Inferior parietal cortex (tissue), 1 donor: ENCODE measurements at regions not wholly inside any gene's neighbourhood (a gene's known extent, or its start where the extent isn't known, plus 50 kb on each side); places are given as distances from the start of the nearest gene placed in this dataset.
"Not testable (repeated sequence)": the region's sequence is repeated elsewhere in the genome, so short reads cannot be mapped to it uniquely, and the experiment has no call there.

Experiments
- DNase-seq: peaks from one replicate; pipeline ENCODE4 v3.0.0-alpha.2; 2016; ENCODE audit errors: extremely low spot score

DNA sequence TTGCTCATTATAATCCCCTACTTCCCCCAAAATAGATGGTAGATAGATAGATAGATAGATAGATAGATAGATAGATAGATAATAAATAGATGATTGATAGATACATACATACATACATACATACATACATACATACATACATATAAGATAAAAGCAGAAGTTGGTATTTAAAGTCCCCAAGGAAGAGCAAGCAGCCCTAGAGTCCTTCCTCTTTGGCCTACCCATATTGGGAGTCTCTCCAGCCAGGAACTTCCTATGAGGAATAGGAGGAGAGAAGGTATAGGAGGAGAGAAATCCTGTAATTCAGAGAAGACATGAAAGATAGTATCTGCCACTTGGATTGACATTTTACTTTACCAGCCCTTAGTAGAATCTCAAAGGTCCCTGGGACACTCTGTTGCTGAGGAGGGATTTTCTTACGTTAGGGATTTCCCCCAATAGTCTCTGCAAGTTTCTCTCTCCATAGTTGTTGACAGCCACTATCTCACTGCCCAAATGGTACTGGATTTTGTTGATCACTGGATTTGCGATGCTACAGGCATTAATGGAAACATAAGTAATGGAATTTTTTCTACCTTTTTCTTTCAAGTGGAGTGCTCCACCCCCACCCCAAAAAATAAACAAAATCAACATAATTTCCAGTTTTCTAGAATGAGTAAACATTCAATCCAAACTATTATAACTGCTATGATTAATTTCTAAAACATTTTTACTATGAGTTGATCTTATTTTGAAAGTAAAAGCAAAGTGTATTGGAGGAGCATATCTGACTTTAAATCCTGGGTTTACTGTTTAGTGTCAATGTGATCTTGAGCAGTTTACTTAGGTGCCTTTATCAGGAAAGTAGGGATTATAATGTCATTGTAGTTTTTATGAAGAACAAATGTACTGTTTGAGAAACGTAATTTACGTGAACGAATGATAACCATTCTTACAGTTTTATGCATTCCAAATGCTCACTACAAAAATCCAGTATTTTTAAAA is 93.2 kb upstream of the TNFSF4 start:
- DNase-seq: no peak

DNA sequence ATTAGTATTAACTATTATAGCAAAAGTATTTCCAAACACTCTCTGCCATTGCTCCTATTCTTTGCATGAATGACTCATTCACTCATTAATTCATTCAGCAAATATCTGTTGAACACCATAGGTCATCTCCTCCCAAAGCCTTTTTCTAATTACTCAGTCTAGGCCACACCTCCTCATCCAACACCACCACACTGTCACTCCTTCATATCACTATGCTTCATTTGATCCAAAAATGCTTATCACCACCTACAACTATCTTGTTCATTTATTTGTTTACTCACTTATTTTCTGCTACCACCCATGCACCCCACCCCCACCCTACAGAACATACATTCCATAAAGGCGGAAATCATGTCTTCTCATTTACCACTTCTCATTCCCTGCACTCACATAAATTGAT is 94.4 kb upstream of the TNFSF4 start:
- DNase-seq: no peak

DNA sequence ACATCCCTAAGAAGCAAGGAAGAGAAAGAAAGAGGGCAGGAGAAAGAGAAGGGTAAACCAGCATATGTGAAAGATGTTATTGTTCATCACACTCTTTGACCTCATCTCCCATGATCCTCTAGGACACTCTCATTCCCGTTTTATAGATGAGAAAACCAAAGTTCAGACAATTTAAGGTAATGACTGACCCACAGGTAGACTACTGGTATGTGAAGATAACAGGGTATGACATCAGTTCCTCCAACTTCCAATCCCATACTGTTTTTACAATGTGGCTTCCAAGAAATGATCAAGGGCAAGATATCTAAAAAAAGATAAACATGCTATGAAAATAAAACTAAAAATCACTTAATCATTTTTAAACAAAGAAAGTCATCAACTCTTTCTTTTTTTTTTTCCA is 95.2 kb upstream of the TNFSF4 start:
- DNase-seq: no peak

DNA sequence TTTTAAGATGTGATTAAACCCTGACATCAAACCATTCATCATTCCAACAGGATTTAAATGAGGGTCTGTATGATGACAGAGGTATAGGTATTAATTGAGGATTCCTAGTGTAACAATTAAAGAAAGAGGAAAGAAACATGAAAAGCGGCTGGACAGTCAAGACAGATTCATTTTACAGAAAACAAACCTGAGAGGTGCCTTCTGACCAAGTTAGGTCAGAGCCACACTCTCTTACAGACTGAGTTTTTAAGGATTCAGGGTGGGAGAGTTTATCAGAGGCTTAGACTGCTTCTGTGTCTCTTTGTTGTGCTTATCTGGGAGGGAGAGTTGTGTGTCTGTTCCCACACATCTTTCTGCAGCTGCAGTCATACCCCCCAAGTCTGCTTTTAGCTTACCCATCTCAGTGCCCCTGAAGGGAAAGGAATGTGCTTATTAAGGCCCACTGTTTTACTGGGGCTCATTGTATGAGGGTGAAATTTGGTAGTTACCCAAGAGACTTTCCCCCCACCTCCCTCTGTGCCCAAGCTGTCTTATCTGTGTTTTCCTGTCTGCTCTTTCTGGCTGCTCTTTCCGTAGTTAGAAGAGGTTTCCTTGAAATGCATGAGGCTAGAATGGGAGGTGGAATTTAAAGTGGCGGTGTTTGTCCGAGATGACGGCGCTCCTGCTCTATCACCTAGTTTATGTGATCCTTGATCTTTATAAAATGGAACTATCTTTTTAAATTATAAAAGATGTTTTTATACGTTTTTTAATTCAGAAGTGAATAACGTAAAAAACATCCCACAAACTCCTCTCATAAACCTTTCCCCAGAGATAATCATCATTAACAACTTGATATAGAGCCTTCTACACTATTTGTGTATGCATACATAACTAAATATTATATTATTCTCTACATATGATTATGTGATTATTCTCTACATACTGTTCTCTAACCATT is 96.0 kb upstream of the TNFSF4 start:
- DNase-seq: no peak

DNA sequence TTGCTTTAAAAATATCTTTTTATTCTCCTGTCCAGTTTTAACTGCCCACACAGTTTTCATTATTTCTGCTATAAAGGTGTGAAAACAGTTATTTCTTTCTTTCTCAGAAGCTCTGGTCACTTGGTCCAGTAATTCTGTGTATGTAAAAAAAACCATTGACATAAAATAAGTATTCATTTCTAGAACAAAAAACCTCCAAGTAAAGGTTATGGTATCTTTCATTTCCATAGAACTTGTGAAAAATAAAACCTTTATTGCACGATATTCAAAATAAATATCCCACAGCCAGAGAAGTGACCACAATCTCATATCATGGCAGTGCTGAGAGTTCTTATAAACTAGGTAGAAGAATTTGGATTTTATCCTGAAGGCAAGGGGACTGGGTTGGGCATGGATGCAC is 96.9 kb upstream of the TNFSF4 start:
- no peak for DNase-seq

DNA sequence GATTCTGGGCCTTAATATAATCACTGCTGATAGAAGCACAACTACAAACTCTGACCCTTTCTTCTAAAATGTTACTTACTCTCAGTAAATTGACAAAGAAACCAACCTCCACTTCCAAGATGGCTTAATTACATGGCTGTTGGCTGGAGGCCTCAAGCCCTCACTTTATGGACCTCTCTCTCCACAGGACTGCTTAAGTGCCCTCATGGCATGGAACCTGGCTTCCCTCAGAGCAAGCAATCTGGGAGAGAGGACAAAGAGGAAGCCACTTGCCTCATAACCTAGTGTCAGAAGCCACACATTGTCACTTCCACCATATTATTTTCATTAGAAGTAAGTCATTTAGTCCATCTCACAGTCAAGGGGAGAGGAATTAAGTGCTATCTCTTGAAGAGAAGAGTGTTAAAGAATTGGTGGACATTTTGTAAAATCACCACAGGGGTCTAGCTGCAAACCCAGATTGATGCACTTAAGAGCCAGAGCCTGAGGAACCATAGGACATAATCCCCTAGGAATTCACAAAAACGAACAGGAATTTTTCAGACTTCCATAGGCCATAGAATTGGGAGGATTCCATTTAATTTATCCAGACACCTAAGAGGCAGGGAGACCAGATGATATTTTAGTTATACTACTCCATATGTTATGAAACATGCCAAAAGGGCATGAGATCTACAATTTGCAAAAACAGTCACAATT is 97.5 kb upstream of the TNFSF4 start:
- no peak for DNase-seq

DNA sequence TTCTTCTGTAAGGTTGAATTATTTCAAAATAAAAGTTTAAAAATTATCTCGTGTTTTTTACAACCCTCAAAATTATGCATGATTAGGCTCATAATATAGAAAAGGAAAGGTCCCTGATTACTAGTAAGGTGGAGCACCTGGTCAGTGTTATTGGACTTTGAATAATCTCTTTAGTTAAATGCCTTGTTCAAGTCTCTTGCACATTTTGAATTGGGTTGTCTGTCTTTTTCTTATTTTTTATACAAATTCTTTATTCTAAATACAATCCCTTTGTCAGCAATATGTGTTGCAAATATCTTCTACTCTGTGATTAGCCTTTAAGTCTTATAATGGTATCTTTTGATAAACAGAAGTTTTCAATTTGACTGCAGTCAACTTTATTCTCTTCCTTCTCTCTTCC is 100.7 kb upstream of the TNFSF4 start:
- DNase-seq: no peak

DNA sequence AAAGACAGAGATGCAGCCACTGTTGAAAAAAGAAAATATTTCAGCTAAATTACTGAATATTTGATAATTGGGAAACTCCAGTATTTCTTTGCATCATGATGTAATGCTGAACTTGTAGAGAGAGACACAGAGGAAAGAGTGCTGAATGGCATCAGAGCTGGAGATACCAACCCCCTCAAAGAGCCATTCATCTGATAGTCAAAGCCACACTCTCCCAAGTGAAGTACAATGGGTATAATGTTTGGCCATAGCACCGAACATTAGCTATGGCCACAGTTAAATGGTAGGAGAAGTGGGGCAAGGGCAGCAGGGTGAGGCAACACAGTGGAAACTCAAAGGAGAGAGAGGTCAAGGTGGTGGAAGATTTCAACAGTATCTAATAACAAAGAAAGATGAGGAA is 107.5 kb upstream of the TNFSF4 start:
- no peak for DNase-seq

DNA sequence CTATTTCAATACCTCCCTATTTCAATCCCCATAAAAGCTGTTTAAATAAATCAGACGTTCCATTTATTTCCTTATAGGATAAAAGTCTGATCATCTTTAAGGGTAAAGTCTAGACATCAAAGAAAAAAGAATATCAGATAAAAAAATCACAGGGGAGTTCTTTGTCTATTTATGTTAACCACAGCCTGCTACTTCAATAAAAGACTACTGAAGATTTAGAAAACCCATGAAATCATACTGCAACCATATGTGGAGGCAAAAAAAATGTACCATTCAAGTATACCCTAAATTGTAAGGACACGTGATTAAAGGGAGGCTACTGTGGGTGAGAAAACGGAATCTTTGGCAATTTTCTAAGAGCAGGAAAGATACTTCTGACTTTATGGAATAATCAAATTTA is 108.2 kb upstream of the TNFSF4 start:
- no peak for DNase-seq

DNA sequence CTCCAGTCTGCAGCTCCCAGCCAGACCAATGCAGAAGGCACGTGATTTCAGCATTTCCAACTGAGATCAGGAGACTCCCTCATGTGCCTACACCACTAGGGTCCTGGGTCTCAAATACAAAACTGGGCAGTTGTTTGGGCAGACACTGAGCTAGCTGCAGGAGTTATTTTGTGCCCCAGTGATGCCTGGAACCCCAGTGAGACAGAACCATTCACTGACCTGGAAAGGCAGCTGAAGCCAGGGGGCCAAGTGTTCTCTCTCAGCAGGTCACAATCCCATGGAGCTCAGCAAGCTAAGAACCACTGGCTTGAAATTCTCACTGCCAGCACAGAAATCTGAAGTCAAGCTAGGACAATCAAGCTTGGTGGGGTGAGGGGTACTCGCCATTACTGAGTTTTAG is 111.7 kb upstream of the TNFSF4 start:
- no peak for DNase-seq

DNA sequence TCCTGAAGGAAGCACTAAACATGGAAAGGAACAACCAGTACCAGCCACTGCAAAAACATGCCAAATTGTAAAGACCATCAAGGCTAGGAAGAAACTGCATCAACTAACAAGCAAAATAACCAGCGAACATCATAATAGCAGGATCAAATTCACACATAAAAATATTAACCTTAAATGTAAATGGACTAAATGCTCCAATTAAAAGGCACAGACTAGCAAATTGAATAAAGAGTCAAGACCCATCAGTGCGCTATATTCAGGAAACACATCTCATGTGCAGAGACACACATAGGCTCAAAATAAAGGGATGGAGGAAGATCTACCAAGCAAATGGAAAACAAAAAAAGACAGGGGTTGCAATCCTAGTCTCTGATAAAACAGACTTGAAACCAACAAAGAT is 117.2 kb upstream of the TNFSF4 start:
- not testable (repeated sequence) for DNase-seq

DNA sequence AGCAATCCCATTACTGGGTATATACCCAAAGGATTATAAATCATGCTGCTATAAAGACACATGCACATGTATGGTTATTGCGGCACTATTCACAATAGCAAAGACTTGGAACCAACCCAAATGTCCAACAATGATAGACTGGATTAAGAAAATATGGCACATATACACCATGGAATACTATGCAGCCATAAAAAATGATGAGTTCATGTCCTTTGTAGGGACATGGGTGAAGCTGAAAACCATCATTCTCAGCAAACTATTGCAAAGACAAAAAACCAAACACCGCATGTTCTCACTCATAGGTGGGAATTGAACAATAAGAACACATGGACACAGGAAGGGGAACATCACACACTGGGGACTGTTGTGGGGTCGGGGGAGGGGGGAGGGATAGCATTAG is 120.9 kb upstream of the TNFSF4 start:
- not testable (repeated sequence) for DNase-seq

DNA sequence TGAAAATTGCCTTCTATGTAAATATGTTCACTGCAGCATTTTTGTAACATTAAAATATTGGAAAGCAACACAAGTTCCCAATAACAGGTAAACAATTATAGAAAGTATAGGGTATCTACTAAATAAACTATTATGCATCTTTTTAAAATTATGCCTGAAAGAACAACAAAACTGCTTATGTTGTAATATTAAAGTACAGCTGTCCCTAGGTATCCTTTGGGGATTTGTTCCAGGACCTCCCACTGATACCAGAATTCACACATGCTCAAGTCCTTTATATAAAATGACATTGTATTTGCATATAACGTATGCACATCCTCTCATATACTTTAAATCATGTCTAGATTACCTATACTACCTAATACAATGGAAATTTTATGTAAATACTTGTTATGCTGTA is 121.8 kb upstream of the TNFSF4 start:
- DNase-seq: no peak

DNA sequence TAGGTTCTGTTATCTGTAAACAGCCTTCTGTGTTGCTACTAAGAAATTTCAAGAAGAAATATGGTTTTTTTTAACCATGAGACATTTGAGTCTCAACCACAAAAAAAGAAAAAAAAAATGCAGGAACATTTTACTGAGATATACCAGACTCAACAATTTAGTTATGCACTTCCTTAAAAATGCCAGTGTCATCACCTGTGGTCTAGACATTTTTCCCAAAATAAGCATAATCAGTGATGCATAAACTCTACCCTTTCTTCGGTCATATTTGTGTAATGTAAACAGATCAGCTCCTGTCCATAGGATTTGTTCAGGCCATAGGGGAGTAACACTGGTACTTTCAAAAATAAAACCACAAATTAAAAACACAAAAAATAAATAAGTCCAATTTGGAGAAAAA is 122.6 kb upstream of the TNFSF4 start:
- no peak for DNase-seq

DNA sequence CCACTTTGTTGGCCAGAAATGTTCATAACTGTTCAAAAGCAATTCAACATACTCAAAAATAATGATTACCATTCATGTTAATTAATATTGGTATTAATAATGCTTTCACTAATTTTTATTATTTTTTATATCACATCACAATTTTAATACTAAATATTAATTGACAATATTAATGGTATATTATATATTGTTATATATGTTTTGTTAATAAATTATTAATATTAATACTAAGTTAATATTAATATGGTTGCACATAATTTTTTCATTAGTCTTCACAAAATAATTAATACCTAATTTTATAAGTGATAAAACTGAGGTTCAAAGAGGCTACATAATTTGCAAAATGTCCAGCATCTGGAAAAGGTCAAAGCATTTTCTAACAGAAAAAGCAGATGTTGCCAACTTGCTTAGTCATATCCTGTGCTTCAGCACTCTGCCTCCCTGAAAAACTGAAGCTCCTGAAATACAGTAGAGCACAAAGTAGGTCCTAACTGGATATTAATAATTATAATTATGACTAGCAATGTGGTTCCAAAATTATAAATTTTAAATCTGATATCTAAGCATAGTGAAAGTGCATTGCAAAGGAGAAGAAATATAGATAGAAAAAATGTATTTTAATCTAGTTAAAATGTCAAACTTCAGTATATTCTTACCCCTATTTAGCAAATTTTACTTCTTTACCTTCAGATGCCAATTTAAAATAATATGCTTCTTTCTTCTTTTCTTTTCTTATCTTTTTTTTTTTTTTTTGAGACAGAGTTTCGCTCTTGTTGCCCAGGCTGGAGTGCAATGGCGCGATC is 123.2 kb upstream of the TNFSF4 start:
- no peak for DNase-seq

DNA sequence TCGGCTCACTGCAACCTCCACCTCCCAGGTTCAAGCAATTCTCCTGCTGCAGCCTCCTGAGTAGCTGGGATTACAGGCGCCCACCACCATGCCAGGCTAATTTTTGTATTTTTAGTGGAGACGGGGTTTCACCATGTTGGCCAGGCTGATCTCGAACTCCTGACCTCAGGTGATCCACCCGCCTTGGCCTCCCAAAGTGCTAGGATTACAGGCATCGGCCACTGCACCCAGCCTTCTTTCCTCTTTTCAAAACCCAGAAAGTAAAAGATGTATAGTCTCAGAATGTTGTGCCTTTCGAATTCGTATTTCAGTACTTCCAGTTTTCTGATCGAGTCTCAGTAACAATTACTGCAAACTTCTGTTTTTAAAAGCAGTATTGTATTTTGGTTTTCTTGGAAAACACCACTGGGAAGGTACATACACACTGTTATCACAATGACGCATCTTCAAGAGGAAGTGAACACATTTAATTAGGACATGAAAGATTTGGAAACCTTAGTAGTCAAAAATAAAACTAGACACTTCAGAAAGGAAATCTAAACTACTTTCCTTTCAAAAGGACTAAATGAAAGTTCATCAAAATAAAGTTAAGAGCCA is 123.9 kb upstream of the TNFSF4 start:
- DNase-seq: not testable (repeated sequence)

DNA sequence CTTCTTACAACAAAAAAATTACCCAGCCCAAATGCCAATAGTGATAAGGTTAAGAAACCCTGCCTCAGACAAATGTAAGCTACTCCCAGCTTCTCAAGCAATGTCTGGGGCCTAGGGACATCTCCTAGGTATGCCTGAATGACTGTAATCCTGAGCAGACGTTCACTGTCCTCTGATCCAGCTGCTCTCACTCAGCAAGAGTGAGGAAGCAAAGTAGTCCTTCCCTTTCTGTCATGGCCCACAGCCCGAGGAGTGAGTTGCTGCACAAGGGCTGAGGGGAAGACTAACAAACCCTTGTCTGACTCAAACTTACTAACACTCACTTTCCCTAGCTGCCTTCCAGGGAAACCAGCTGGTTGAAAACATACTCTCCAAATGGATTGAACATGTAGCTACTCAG is 124.9 kb upstream of the TNFSF4 start:
- no peak for DNase-seq

DNA sequence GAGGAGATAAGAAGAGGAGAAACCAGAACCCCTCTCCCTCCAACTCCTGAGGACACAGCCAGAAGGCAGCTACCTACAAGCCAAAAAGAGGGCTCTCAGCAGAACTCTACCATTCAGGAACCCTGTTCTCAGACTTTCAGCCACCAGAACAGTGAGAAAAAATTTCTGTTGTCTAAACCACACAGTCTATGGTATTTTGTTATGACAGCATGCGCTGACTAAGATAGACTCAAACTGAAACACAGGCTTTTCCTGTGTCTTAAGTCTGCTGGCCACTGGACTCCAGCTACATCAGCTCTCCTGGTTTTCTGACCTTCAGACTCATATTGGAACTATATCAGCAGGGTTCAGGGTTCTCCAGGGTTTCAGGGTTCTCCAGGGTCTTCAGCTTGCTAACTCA is 126.5 kb upstream of the TNFSF4 start:
- DNase-seq: no peak

DNA sequence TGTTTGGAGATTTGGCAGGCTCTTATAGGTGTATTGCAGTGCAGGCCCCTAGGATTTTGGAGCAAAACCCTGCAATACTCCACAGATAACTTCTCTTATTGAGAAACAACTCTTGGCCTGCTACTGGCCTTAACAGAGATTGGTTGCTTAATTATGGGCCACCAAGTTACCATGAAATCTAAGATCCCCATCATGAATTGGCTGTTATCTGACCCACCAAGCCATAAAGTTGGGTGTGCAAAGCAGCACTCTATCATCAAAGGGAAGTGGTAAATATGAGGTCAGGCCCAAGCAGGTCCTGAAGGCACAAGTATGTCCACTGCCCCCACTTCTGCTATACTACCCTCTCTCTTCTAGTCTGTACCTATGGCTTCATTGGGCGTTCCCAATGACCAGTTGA is 130.0 kb upstream of the TNFSF4 start:
- DNase-seq: no peak

DNA sequence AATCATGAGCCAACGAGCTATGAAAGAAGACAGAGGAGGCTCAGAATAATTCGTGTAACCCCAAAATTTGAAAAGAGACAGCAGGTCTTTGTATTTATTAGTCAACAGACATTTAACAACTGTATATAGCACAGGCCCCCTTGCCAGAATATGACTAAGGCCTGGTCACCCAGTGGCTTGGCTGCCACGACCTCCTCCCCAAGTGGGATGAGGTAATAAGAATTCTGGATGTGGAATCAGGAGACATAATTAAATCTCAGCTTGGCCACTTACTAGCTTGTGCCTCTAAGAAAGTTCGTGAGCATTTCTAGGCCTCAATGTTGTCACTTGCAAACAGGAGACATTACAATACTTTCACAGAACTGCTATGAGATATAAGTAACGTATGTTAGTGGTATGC is 134.2 kb upstream of the TNFSF4 start:
- DNase-seq: no peak

DNA sequence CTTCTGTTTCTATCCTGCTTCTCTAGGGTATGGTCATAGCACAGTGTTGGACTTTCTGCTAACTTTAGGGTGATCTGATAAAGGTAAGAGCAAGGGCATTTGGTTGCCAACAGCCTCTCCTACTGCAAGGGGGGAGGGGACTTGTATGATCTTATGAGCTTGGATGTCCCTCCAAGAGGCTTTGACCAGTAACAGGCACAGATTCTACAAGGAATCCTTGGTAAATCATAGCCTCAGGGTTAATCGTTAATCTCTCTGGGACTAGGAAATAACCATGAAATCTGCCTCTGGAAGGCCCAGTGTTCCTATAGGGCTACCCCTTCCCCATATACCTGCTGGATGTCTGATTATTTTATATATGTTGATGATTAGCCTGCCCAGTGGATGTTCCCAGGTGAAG is 134.8 kb upstream of the TNFSF4 start:
- no peak for DNase-seq
